A673 (cell line): ENCODE measurements at regions not wholly inside any gene's neighbourhood (a gene's known extent, or its start where the extent isn't known, plus 50 kb on each side); places are given as distances from the start of the nearest gene placed in this dataset.

Experiments used
- BruUV-seq: library from RNA; stranded (reverse); fragments of 400-500 nt; replicated peaks from 2 replicates; lab custom pipeline; 2021; lab: Mats Ljungman, UMichigan
- CTCF ChIA-PET: fragments of 300-600 bp; sonication (Branson Sonifier 250); formaldehyde crosslinking; loops from one replicate; lab custom pipeline; 2022; ENCODE audit warnings: antibody characterized with exemption; lab: Charles Lee
- POLR2A ChIA-PET: fragments of 300-600 bp; sonication (Branson Sonifier 250); formaldehyde crosslinking; loops from one replicate; lab custom pipeline; 2022; ENCODE audit warnings: antibody characterized with exemption; ENCODE audit not compliant: low non-redundant PET; lab: Charles Lee
- DNase-seq: peaks from one replicate; pipeline ENCODE4 v3.0.0-alpha.2; 2015; ENCODE audit warnings: low spot score
- H3K27ac ChIP-seq: fragments of 200-600 bp; sonication (generic); 2 replicates; pipeline ENCODE4 v1.5.1; 2016; ENCODE audit warnings: mixed run types, low read depth, mild to moderate bottlenecking, mixed read lengths, antibody characterized with exemption, low read length; ENCODE audit not compliant: poor library complexity, severe bottlenecking
- H3K27me3 ChIP-seq: fragments of 200-600 bp; sonication (generic); replicated peaks from 2 replicates; pipeline ENCODE4 v1.6.1; 2017; ENCODE audit warnings: mixed run types, low read depth, mild to moderate bottlenecking, mixed read lengths, antibody characterized with exemption, low read length; ENCODE audit not compliant: insufficient read depth, poor library complexity
- H3K36me3 ChIP-seq: fragments of 200-600 bp; sonication (generic); 2 replicates; pipeline ENCODE4 v1.6.1; 2016; ENCODE audit warnings: mixed run types, mild to moderate bottlenecking, mixed read lengths, antibody characterized with exemption, low read length; ENCODE audit not compliant: insufficient read depth, poor library complexity, severe bottlenecking
- H3K4me1 ChIP-seq: fragments of 200-600 bp; sonication (generic); 2 replicates; pipeline ENCODE4 v1.6.1; 2017; ENCODE audit warnings: mixed run types, mild to moderate bottlenecking, mixed read lengths, antibody characterized with exemption, low read length; ENCODE audit not compliant: insufficient read depth, poor library complexity, severe bottlenecking
- H3K4me3 ChIP-seq: fragments of 200-600 bp; sonication (generic); 2 replicates; pipeline ENCODE4 v1.5.1; 2016; ENCODE audit warnings: low read depth, mixed run types, mild to moderate bottlenecking, mixed read lengths, low read length; ENCODE audit not compliant: poor library complexity, severe bottlenecking
- H3K9me3 ChIP-seq: fragments of 200-600 bp; sonication (generic); 2 replicates; pipeline ENCODE4 v1.6.1; 2016; ENCODE audit warnings: mixed run types, low read depth, mild to moderate bottlenecking, mixed read lengths, antibody characterized with exemption, low read length; ENCODE audit not compliant: poor library complexity, severe bottlenecking
- EZH2 ChIP-seq: fragments of 200-600 bp; sonication (generic); IDR thresholded peaks from 2 replicates; pipeline ENCODE4 v1.6.1; 2017; ENCODE audit warnings: borderline replicate concordance, low read depth, mild to moderate bottlenecking, mixed read lengths, antibody characterized with exemption, low read length; ENCODE audit not compliant: poor library complexity, severe bottlenecking
- intact Hi-C: fragments of 100-400 bp; cut with micrococcal nuclease; formaldehyde crosslinking; loops from one replicate; pipeline ENCODE4 v1.10.0; 2022; ENCODE audit not compliant: unreplicated experiment
- TF ChIP-seq, protein P1 (sequence below): fragments of 300-800, 200-600 bp; sonication (generic); conservative IDR thresholded peaks from 2 replicates; pipeline ENCODE4 v1.5.1; 2017; ENCODE audit warnings: low read depth, mild to moderate bottlenecking, antibody characterized with exemption, low read length, moderate library complexity, mixed read lengths

DNA sequence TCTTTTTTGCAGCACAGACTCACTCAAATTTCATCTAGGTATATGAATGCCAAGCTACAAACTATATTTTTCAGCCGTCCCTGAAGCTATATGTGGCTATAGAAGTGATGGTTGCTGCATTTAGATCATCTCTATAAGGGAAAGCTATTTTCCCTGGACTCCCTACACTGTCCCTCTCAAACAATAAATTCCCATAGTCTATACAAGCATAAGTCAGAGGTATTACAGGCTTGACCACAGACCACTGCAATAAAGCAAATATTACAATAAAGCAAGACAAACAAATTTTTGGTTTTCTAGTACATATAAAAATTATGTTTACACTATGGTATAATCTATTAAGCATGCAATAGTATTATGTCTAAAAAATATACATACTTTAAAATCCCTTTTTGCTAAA lies 1015.5 kb upstream of the LRRN3 start:
- TF ChIP-seq, protein P1, sequence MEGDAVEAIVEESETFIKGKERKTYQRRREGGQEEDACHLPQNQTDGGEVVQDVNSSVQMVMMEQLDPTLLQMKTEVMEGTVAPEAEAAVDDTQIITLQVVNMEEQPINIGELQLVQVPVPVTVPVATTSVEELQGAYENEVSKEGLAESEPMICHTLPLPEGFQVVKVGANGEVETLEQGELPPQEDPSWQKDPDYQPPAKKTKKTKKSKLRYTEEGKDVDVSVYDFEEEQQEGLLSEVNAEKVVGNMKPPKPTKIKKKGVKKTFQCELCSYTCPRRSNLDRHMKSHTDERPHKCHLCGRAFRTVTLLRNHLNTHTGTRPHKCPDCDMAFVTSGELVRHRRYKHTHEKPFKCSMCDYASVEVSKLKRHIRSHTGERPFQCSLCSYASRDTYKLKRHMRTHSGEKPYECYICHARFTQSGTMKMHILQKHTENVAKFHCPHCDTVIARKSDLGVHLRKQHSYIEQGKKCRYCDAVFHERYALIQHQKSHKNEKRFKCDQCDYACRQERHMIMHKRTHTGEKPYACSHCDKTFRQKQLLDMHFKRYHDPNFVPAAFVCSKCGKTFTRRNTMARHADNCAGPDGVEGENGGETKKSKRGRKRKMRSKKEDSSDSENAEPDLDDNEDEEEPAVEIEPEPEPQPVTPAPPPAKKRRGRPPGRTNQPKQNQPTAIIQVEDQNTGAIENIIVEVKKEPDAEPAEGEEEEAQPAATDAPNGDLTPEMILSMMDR = no peak
- TF ChIP-seq EZH2 = no peak
- no peak for DNase-seq
- Histone ChIP-seq H3K27me3 (no peaks in the 10 kb centered on the region), H3K9me3 (no peaks in the 10 kb centered on the region), H3K27ac (no peak overlapping the region), H3K4me3 (no peak overlapping the region), H3K4me1 (no peaks in the 10 kb centered on the region), H3K36me3 (no peaks in the 10 kb centered on the region)
- ChIA-PET POLR2A (no interaction called here), CTCF (no interaction called here)
- intact Hi-C loops = no loop called here
- no TSS peak for BruUV-seq

DNA sequence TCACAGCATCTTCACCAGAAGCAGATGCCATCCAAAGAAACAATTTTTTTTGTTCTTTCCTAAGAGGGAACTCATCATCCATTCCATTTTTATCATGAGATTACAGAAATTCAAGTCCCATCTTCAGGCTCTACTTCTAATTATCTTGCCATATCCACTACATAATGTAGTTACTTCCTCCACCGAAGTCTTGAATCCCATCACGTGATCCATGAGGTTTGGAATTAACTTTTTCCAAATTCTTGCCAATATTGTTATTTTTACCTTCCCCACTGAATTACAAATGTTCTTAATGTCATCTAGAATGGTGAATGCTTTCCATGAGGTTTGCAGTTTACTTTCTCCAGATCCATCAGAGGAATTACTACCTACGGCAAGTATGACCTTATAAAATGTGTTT lies 1014.7 kb upstream of the LRRN3 start:
- TF ChIP-seq, protein P1 = no peak
- no peak for TF ChIP-seq EZH2
- Histone ChIP-seq H3K4me3 (no peak overlapping the region), H3K9me3 (no peaks in the 10 kb centered on the region), H3K36me3 (no peaks in the 10 kb centered on the region), H3K4me1 (no peaks in the 10 kb centered on the region), H3K27ac (no peak overlapping the region), H3K27me3 (no peaks in the 10 kb centered on the region)
- ChIA-PET POLR2A (no interaction called here), CTCF (no interaction called here)
- intact Hi-C loops = no loop called here
- BruUV-seq = no TSS peak
- no peak for DNase-seq

DNA sequence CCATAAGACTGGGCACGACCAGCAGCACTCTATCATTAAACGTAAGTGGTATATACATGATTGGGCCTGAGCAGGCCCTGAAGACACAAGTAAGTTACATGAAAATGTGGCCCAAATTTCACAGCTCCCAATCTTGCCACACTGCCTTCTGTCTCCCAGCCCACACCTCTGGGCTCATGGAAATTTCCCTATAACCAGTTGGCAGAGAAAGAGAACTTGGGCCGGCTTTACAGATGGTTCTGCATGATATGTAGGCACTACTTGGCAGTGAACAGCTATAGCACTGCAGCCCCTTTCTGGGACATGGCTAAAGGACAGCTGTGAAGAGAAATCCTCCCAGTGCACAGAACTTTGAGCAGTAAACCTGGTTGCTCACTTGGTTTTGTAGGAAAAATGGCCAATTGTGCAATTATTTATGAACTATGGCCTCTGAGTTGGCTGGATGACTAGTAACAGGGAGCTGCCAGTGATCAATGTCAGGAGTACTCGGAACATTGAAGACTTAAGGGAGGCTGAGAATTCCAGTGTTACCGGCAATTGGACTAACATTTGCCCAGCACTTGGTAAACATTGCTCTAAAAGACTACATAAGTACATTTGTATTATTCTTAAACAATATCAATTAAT lies 1006.6 kb upstream of the LRRN3 start:
- DNase-seq = no peak
- H3K9me3 ChIP-seq = no peaks in the 10 kb centered on the region
- BruUV-seq = no TSS peak
- TF ChIP-seq, protein P1 = no peak
- no peaks in the 10 kb centered on the region for H3K36me3 ChIP-seq
- H3K27me3 ChIP-seq = no peaks in the 10 kb centered on the region
- CTCF ChIA-PET = no interaction called here
- H3K27ac ChIP-seq = no peak overlapping the region
- H3K4me3 ChIP-seq = no peak overlapping the region
- intact Hi-C loops = no loop called here
- POLR2A ChIA-PET = no interaction called here
- no peaks in the 10 kb centered on the region for H3K4me1 ChIP-seq
